Upper lobe of right lung (tissue), 1 donor: ENCODE measurements at regions not wholly inside any gene's neighbourhood (a gene's known extent, or its start where the extent isn't known, plus 50 kb on each side); places are given as distances from the start of the nearest gene placed in this dataset.

Source experiments
- ATAC-seq: fragments of 200-7000 bp; cut with Tn5 transposase; one replicate; pipeline ENCODE4 v1.9.1; 2020; ENCODE audit warnings: mild to moderate bottlenecking, moderate library complexity
- DNase-seq: peaks from one replicate; pipeline ENCODE4 v3.0.0-alpha.2; 2020
- H3K27ac ChIP-seq: fragments of 200-600 bp; one replicate; pipeline ENCODE4 v1.8.0; 2022
- H3K27me3 ChIP-seq: fragments of 200-600 bp; one replicate; pipeline ENCODE4 v1.8.0; 2022; ENCODE audit warnings: mild to moderate bottlenecking
- H3K36me3 ChIP-seq: fragments of 200-600 bp; one replicate; pipeline ENCODE4 v1.8.0; 2022
- H3K4me1 ChIP-seq: fragments of 200-600 bp; one replicate; pipeline ENCODE4 v1.8.0; 2022
- H3K4me3 ChIP-seq: fragments of 200-600 bp; one replicate; pipeline ENCODE4 v1.8.0; 2022; ENCODE audit warnings: mild to moderate bottlenecking
- H3K9me3 ChIP-seq: fragments of 200-600 bp; one replicate; pipeline ENCODE4 v1.8.0; 2022
- CTCF ChIP-seq: fragments of 200-600 bp; IDR thresholded peaks from one replicate; pipeline ENCODE4 v1.8.0; 2022; ENCODE audit warnings: antibody characterized with exemption
- intact Hi-C: fragments of 100-400 bp; cut with DNase I; formaldehyde crosslinking; loops from one replicate; pipeline ENCODE4 v1.11.0; 2022
- donor health status: DM: no; HTN: yes; CAD: no; lungs with severe emphysema.

DNA sequence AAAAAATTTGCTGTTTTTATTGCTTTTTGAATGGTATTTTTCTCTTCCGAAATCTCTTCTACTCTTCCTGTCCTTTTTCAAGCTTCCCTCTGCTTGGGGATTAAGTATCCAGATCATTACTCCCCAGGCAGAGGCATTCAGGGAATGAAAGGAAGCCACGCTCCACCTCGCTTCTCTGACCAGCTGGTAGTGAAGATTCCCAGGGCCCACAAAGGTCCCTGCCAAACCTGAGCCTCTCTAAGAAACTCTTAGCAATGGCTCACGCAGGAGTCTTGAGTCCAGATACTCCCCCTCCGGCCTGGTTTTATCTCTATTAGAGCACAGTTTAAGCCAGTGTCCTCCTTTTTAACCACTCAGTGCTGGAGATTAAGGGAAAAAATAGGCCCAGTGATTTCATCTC is 51.4 kb upstream of the SOD3 start:
- H3K9me3 ChIP-seq = no peaks in the 10 kb centered on the region
- DNase-seq = no peak
- H3K36me3 ChIP-seq = no peaks in the 10 kb centered on the region
- no peak overlapping the region for H3K27ac ChIP-seq
- H3K27me3 ChIP-seq = no peaks in the 10 kb centered on the region
- H3K4me3 ChIP-seq = no peak overlapping the region
- ATAC-seq = no peak
- no peak for TF ChIP-seq CTCF
- intact Hi-C loops = no loop called here
- no peaks in the 10 kb centered on the region for H3K4me1 ChIP-seq

GRCh38 chr4:24745172-24745895 is 50.0 kb upstream of the SOD3 start:
- no peak overlapping the region for H3K4me3 ChIP-seq
- no peaks in the 10 kb centered on the region for H3K9me3 ChIP-seq
- no peak for ATAC-seq
- intact Hi-C loops = no loop called here
- TF ChIP-seq CTCF = no peak
- H3K27ac ChIP-seq = no peak overlapping the region
- no peaks in the 10 kb centered on the region for H3K36me3 ChIP-seq
- DNase-seq = no peak
- H3K27me3 ChIP-seq = no peaks in the 10 kb centered on the region
- H3K4me1 ChIP-seq = no peaks in the 10 kb centered on the region
